ENCODE measurements at regions not wholly inside any gene's neighbourhood (a gene's known extent, or its start where the extent isn't known, plus 50 kb on each side); places are given as distances from the start of the nearest gene placed in this dataset.

DNA sequence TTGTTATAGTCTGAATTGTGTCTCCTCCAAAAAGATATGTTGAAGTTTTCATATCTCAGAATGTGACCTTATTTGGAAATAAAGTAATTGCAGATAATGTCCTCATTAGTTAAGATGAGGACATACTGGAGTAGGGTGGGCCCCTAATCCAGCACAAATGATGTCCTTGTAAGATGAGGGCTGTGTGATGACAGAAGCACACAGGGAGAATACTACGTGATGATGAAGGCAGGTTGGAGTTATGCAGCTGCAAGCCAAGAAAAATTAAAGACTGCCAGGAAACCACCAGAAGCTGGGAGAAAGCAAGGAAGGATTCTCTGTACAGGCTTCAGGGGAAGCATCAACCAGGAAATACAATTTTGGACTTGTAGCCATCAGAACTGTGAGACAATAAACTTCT, 58.3 kb upstream of the PNPT1 start:
- TF ChIP-seq, protein P1, sequence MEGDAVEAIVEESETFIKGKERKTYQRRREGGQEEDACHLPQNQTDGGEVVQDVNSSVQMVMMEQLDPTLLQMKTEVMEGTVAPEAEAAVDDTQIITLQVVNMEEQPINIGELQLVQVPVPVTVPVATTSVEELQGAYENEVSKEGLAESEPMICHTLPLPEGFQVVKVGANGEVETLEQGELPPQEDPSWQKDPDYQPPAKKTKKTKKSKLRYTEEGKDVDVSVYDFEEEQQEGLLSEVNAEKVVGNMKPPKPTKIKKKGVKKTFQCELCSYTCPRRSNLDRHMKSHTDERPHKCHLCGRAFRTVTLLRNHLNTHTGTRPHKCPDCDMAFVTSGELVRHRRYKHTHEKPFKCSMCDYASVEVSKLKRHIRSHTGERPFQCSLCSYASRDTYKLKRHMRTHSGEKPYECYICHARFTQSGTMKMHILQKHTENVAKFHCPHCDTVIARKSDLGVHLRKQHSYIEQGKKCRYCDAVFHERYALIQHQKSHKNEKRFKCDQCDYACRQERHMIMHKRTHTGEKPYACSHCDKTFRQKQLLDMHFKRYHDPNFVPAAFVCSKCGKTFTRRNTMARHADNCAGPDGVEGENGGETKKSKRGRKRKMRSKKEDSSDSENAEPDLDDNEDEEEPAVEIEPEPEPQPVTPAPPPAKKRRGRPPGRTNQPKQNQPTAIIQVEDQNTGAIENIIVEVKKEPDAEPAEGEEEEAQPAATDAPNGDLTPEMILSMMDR (IDR thresholded peaks at IDR 0.05), result no peak
- no peak for ATAC-seq

GRCh38 chr2:55743583-55743982, 49.9 kb upstream of the PNPT1 start:
- Histone ChIP-seq H3K9me3 (no peaks in the 10 kb centered on the region), H3K4me3 (no peak overlapping the region), H3K27me3 (no peaks in the 10 kb centered on the region), H3K4me1 (no peaks in the 10 kb centered on the region), H3K36me3 (no peaks in the 10 kb centered on the region), H3K27ac (no peak overlapping the region)
- TF ChIP-seq, protein P1 (IDR thresholded peaks at IDR 0.05), result no peak
- DNase-seq (no peak), ATAC-seq (no peak)
- intact Hi-C loops (cut with DNase I), result no loop called here

More for the DNA sequence above, 58.3 kb upstream of the PNPT1 start:
- no peak for DNase-seq
- Histone ChIP-seq H3K4me1 (no peaks in the 10 kb centered on the region), H3K9me3 (no peaks in the 10 kb centered on the region), H3K4me3 (no peak overlapping the region), H3K27me3 (no peaks in the 10 kb centered on the region), H3K27ac (no peak overlapping the region), H3K36me3 (no peaks in the 10 kb centered on the region)
- intact Hi-C loops (cut with DNase I), result no loop called here

Data from left lung (tissue), 4 donors.